ELR (cell line): ENCODE measurements at regions not wholly inside any gene's neighbourhood (a gene's known extent, or its start where the extent isn't known, plus 50 kb on each side); places are given as distances from the start of the nearest gene placed in this dataset.
"Not testable (repeated sequence)": the region's sequence is repeated elsewhere in the genome, so short reads cannot be mapped to it uniquely, and the experiment has no call there.

Experiments
- DNase-seq: peaks from one replicate; pipeline ENCODE4 v3.0.0-alpha.2; 2015; ENCODE audit warnings: low read depth

DNA sequence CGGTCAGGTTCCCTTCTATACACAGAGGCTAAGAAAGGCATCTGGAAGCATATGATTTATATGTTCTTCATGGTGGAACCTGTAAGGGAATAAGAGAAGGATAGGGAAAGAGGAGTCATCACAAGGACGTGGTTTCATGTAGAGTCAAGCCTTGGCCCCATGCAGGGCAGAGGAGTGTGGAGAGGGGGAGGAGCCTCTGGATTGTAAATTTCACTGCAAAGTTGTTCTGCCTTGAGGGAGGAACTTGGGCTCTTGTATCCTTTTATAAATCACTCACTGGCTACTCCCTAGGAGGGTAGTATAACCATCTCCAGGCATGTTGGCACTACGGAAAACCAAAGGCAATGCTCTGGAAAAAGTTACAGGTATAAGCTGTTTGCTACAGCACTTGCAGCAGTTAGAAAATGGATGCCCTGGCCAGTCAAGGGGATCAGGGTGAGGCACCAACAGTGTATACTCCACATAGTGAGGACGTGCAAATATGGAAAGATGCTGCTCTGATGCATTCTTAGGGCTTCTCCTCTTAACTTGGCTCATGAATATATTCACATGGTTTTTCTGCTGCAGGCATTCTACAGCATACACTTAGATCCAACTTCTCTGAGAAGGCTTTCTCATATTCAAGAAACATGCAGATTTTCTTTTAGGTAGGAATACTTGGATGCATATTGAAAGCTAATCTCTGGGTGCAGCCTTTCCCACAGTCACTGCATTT lies 60.3 kb upstream of the ZNF81 start:
- DNase-seq, result no peak

DNA sequence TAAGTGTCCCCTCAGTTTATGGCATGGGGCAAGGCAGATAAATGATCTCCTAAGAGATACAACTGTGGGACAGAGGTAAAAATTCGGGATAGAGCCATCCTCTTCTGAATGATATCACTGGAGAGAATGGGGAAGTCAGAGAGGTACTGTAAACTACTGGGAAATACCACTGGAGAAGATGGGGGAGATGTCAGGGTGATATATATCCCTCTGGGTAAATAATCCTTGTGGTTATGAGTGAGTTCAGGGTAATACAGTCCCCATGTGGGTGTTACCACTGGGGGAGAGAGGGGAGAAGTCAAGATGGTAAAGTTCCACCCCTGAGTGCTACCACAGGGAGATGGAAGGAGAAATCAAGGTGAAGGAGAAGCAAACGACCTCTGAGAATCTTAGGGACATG lies 63.9 kb upstream of the ZNF81 start:
- no peak for DNase-seq

DNA sequence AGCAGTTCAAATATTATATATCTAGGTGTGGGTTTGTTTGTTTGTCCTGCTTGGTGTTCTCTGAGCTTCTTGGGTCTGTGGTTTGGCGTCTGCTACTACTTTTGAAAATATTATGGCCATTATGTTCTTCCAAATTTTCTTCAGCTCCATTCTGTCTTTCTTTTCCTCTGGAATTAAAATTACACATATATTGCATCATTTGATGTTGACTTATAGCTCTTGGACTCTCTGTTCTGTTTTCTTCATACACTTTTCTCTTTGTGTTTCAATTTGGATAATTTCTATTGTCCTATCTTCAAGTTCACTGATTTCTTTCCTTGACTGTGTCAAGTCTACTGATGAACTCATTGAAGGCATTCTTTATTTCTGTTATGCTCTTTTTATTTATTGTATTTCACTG lies 65.2 kb upstream of the ZNF81 start:
- no peak for DNase-seq

DNA sequence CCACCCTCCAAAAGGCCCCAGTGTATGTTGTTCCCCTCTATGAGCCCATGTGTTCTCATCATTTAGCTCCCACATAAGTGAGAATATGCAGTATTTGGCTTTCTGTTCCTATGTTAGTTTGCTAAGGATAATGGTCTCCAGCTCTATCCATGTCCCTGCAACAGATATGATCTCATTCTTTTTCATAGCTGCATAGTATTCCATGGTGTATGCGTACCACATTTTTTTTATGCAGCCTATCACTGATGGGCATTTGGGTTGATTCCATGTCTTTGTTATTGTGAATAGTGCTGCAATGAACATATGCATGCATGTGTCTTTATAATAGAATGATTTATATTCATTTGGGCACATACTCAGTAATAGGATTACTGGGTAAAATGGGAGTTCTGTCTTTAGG lies 73.9 kb upstream of the ZNF81 start:
- not testable (repeated sequence) for DNase-seq

DNA sequence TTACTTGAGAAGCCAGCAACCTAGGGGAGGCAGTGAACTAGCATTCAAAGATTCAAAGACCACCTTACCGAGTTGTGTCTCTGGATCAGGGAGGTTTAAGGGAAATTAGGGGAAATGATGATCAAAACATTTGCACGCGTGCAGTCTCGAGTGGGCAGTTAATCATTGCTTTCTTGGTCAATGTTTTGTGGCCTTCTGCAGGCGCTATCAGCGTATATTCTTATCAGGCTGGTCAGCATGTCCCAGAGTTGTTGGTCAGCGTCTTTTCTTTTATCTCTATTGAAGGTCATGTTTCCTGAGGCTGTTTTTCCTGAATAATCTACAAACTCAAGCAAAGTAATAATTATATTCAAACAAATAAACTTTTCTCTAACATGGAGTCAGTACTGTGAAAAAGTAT lies 84.0 kb upstream of the ZNF81 start:
- no peak for DNase-seq

DNA sequence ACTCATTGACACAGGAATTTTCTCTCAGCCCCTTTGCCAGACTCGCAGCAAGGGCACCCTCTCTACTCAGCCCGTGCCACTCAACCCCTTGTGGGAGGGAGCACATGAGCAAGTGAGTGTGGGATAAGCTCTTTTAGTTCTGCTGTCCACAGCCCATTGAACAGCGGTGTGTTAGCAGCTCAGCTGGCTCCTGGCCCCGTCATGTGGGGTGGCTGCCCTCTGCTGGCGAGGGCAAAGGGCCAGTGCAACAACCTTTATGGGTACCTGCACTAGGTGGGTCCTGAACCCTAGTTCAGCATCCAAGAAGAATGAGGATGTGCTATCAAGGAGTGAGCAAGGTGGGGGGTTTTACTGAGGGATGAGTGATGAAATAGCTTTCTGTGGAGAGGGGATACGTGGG lies 85.0 kb upstream of the ZNF81 start:
- peak; percentile 41 for DNase-seq

DNA sequence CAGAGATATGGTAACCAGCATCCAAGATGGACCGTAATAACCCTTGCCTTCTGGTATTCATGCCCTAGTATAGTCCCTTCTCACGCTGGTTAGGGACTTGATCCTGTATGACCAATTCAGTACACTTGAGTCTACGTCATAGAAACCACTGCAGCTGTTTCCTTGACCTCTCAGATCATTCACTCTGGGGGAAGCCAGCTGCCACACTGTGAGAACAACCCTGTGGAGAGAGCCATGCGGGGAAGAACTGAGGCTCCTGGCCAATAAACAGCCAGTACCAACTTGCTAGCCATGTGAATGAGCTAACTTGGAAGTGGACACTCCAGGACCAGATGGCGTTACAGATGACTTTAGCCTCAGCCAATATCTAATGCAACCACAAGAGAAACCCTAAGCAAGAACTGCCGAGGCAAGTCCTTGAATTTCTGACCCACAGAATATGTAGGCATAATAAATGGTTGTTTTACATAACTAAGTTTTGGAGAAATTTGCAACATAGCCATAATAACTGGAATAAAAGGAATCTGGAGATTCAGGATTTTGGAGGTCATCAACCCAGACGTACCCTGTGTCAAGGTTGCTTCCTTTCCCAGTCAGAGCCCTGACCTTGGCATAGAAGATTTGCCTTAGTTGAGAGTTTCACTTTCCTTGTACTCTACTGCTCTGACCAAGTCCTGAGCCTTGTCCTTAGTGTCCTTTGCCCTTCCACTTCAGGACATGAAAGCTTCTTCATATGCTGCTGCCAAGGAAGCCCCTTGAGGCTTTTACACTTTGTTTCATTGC lies 87.3 kb upstream of the ZNF81 start:
- peak; percentile 3 for DNase-seq

DNA sequence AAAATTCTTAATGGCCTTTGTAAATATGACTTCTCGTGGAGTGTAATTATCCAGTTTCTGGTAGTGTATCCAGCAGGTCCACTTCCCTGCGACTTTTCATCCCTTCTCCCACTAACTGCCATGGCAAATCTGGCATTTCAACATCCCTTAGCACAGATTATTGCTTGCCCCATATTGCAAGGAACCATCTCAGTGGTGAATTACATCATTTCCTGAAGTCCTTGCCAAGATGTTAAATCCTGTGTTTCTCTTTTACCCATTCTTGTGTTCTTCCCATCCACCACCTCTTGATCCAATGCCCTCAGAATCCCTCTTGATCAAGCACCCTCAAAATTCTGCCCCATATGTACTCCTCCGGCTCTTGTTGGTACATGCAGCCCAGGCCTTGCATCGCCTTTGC lies 88.1 kb upstream of the ZNF81 start:
- no peak for DNase-seq

DNA sequence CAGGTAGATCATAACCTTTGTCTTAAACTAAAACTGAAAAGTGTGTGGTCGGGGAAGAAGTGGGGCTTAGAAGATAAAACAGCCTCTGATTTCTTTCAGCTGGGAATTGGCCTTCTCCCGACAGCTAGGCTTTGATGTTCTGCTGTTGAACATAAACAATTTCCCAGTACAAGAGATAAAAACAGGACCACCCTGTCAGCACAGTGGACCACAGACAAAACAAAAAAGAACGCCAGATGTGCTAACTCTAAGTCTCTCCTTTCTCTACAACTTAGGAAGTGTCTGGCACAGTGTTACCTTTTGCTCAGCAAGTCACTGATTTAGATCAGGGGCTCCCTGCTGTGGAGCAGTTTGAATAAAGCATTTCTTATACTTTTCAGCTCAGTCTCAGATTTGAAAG lies 87.5 kb upstream of the UXT start:
- no peak for DNase-seq

DNA sequence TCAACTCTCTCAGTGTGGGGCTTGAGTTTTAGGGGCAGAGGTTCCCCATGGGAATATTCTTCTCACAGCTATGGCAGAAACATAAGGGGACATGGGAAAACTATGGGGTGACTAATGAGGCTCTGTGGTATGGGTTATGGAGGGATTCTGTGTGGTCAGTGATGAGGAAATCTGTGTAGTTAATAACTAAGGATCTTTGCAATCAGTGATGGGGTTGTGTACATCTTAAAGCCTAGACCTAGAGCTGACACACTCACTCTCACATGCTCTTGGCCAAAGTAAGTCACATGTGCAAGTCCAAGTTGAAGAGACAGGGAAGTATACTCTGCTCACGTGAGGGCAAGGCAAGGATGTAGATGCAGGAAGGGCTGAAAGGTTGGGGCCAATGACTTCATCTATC lies 86.4 kb upstream of the UXT start:
- DNase-seq, result peak; percentile 9

DNA sequence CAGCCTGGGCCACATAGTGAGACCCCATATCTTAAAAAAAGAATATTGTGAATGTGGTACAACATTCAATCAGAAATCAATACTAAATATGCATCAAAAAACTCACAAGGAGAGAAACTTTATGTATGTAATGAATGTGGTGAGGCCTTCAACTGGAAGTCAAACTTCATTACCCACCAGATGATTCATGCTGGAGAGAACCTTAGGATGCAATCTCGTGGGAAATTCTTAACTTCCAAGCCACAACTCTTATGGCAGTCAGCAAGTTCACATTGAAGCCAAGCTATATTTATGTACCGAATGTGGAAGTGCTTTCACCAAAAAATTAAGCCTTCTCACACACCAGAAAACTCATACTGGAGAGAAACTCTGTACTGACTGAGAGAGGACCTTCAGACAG lies 84.5 kb upstream of the UXT start:
- peak; percentile 23 for DNase-seq

DNA sequence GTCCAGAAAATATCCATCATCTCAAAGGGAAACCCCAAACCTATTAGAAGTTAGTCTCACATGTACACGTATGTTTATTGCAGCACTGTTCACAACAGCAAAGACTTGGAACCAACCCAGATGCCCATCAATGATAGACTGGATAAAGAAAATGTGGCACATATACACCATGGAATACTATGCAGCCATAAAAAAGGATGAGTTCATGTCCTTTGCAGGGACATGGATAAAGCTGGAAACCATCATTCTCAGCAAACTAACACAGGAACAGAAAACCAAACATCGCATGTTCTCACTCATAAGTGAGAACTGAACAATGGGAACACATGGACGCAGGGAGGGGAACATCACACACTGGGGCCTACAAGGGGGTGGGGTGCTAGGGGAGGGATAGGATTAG lies 79.9 kb upstream of the UXT start:
- not testable (repeated sequence) for DNase-seq

DNA sequence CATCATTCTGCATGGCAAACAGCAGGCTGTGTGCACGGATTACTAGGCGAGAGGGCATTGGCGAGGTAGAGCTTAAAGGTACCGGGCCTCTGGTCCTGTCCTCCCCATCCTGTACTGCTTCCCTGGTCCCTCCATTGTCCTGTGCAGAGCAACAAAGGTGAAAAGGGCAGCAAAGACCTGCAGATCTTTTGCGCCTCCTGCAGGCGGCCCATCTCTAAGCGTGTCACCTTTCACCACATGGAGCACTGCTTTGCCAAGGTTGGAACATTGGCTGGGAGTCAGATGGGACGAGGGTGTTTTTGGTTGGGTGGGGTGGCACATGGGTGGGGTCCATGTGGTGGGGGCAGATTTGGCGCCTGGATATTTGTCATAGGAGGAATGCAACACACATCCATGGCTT lies 64.7 kb upstream of the UXT start:
- DNase-seq, result no peak

DNA sequence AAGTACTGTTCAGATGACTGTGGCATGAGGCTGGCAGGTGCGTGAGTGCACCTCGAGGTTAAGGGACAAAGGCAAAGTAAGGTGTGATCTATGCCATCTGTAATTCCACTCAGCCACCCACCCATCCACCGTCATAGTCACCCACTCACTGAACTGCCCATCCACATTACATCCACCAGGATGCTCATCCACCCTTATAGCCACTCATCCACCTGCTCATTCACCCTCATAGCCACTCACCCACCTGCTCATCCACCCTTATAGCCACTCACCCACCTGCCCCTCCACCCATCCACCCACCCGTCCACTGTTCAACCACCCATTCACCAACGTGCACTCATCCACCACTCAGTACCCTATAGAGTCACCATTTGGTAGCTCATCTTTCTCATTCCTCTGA lies 64.1 kb upstream of the UXT start:
- no peak for DNase-seq

DNA sequence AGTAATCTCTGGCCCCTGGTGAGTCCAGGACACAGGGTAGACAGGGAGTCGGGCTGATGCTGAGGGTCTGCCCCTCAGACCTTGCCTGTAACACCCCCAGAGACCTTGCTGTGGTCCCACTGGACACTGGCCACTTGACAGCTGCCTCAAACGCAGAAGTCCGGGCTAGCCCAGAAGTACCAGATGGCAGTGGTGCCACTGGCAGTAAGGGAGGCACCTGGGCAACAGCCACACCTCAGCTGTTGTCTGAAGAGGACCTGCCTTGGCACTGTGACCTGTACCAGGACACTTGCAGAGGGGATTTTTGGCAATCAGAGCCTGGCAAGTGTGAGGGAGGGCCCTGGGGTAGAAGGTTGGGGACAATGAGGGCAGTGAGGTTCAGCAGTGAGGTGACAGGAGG lies 63.3 kb upstream of the UXT start:
- no peak for DNase-seq

DNA sequence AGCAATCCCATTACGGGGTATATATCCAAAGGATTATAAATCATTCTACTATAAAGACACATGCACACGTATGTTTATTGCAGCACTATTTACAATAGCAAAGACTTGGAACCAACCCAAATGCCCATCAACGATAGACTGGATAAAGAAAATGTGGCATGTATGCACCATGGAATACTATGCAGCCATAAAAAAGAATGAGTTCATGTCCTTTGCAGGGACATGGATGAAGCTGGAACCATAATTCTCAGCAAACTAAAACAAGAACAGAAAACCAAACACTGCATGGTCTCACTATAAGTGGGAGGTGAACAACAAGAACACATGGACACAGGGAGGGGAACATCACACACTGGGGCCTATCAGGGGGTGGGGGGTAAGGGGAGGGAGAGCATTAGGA lies 56.1 kb upstream of the UXT start:
- not testable (repeated sequence) for DNase-seq

DNA sequence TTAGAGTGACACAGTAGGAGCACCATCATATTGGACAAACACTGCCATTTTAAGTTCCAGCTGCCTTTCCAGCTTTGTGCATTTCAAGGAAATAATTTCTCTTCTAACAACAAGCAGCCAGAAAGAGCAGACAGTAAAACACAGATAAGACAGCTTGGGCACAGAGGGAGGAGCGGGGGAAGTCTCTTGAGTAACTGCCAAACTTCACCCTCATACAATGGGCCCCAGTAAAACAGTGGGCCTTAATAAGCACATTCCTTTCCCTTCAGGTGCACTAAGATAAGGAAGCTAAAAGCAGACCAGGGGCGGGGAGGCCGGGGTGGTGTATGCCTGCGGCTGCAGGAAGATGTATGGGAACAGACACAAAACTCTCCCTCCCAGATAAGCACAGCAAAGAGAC lies 53.7 kb upstream of the UXT start:
- DNase-seq, result not testable (repeated sequence)

DNA sequence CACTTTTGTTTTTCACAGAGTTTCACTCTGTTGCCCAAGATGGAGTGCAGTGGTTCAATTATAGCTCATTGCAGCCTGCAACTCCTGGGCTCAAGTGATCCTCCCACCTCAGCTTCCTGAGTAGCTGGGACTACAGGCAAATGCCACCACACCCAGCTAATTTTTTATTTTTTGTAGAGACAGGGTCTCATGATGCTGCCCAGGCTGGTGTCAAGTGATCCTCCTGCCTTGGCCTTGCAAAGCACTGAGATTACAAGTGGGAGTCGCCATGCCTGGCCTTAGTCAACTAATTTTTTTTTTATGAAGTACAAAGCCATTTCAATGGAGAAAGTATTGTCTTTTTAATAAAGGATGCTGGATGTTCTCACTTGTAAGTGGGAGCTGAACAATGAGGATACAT lies 51.3 kb upstream of the UXT start:
- no peak for DNase-seq
